ENCODE measurements at regions not wholly inside any gene's neighbourhood (a gene's known extent, or its start where the extent isn't known, plus 50 kb on each side); places are given as distances from the start of the nearest gene placed in this dataset.

DNA sequence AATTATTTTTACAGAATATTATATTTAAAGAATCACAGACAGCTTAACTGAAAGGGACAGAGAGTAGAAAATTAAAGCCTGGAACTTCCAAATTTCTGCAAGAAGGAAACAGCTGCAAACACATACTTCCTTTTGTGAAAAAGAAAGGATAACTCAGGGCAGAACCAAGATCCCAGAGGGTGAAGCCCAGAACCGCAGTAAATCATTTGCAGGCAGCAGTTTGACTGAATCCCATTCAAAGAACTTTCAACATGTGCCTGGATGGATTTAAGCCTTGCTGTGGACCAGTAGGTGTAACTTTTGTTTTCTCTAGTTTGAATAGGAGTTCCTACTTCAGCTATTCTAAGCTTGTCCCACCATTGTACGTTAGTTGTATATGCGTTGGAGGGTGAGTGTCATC, 733.2 kb downstream of the ROBO2 start:
- TF ChIP-seq EP300 (IDR thresholded peaks at IDR 0.05; ENCODE audit: low read depth) (no peak), POLR2AphosphoS5 (IDR thresholded peaks at IDR 0.05) (no peak)
- TF ChIP-seq, protein P1, sequence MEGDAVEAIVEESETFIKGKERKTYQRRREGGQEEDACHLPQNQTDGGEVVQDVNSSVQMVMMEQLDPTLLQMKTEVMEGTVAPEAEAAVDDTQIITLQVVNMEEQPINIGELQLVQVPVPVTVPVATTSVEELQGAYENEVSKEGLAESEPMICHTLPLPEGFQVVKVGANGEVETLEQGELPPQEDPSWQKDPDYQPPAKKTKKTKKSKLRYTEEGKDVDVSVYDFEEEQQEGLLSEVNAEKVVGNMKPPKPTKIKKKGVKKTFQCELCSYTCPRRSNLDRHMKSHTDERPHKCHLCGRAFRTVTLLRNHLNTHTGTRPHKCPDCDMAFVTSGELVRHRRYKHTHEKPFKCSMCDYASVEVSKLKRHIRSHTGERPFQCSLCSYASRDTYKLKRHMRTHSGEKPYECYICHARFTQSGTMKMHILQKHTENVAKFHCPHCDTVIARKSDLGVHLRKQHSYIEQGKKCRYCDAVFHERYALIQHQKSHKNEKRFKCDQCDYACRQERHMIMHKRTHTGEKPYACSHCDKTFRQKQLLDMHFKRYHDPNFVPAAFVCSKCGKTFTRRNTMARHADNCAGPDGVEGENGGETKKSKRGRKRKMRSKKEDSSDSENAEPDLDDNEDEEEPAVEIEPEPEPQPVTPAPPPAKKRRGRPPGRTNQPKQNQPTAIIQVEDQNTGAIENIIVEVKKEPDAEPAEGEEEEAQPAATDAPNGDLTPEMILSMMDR (IDR thresholded peaks at IDR 0.05) = no peak

Data from transverse colon (tissue), 4 donors.